ENCODE measurements at regions not wholly inside any gene's neighbourhood (a gene's known extent, or its start where the extent isn't known, plus 50 kb on each side); places are given as distances from the start of the nearest gene placed in this dataset.
A peak's percentile ranks its signal among the peaks of the same experiment; 100 is the strongest.

- no peaks in the 10 kb centered on the region for H3K79me1 ChIP-seq (ENCODE audit: low read depth, low read length)
- H3K4me1 ChIP-seq (ENCODE audit: control insufficient read depth in 2 of 2, insufficient read depth in 1 of 2, low read depth in 1 of 2, low read length in 2 of 2): peaks cover 0 to 1% of the 10 kb centered on the region in 2 donors
- H3K9me3 ChIP-seq (replicated peaks in 1 of 2; ENCODE audit: control insufficient read depth in 2 of 2, insufficient read depth in 1 of 2, low read depth in 1 of 2, low read length in 2 of 2): no peaks in the 10 kb centered on the region
- H3K4ac ChIP-seq (ENCODE audit: low read length): no peak overlapping the region
- no peak overlapping the region for H3K27ac ChIP-seq (replicated peaks; ENCODE audit: low read length)
- no peak for DNase-seq (ENCODE audit: low spot score)
- no peak overlapping the region for H3K4me3 ChIP-seq (ENCODE audit: low read length in 2 of 2)
- H3K27me3 ChIP-seq (ENCODE audit: control insufficient read depth in 3 of 3, insufficient read depth in 3 of 3, low read depth in 1 of 3, low read length in 3 of 3): no peaks in the 10 kb centered on the region
- H2BK5ac ChIP-seq (ENCODE audit: low read length): no peak overlapping the region
- no peak overlapping the region for H2BK12ac ChIP-seq (ENCODE audit: low read length)
- no peak overlapping the region for H2AK5ac ChIP-seq (ENCODE audit: low read depth, low read length)
- H3K23ac ChIP-seq (ENCODE audit: low read depth, low read length, poor library complexity): no peak overlapping the region
- no peaks in the 10 kb centered on the region for H3K36me3 ChIP-seq (replicated peaks in 1 of 2; ENCODE audit: control insufficient read depth in 2 of 2, insufficient read depth in 2 of 2, low read length in 2 of 2)
- no peak overlapping the region for H3K14ac ChIP-seq (ENCODE audit: low read length)
- no CpG with 5 or more reads among the region's 1 CpG for WGBS, 2 donors (ENCODE audit: extremely low coverage in 2 of 2, insufficient read length in 2 of 2, insufficient replicate concordance in 1 of 2)
- no peak overlapping the region for H3K18ac ChIP-seq (ENCODE audit: low read length)
- H2BK15ac ChIP-seq (ENCODE audit: low read length): no peak overlapping the region
- no peak overlapping the region for H4K91ac ChIP-seq (ENCODE audit: low read depth, low read length, poor library complexity)
- no peak overlapping the region for H3K4me2 ChIP-seq (ENCODE audit: insufficient read depth, low read length, poor library complexity, severe bottlenecking)
- H3K9ac ChIP-seq (ENCODE audit: low read depth, low read length, poor library complexity): no peak overlapping the region
- no peak overlapping the region for H2BK120ac ChIP-seq (ENCODE audit: low read depth, low read length)
- no peak overlapping the region for H2AFZ ChIP-seq (ENCODE audit: low read length)
- no peak overlapping the region for H4K8ac ChIP-seq (ENCODE audit: low read depth, low read length)
Observed at GRCh38 chr2:78648558-78648957, 376.9 kb upstream of the REG3G start.

DNA sequence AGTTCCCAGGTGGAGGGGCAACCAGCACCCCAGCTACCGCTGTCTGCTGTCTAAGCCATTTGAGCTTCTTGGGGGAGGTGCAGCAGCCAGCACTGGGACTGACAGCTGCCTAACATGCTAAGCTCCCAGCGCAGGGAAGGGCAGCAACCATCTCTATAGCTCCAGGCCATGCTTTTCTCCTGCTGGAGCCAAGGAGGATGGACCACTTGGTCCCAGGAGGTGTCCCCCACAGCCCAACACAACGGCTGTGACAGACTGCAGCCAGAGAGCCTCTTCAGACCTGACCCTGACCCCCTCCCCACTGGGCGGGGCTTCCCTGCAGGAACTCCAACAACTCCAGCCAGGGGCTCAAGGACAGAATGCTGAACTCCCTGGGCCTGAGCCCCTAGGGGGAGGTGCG, 370.6 kb upstream of the REG3G start:
- Histone ChIP-seq H3K14ac (ENCODE audit: low read length) (no peak overlapping the region), H2BK12ac (ENCODE audit: low read length) (no peak overlapping the region), H2BK5ac (ENCODE audit: low read length) (no peak overlapping the region), H3K4ac (ENCODE audit: low read length) (no peak overlapping the region), H3K18ac (ENCODE audit: low read length) (no peak overlapping the region), H4K8ac (ENCODE audit: low read depth, low read length) (peak overlapping the region; percentile 72), H2BK120ac (ENCODE audit: low read depth, low read length) (no peak overlapping the region), H2BK15ac (ENCODE audit: low read length) (no peak overlapping the region), H3K4me1 (ENCODE audit: control insufficient read depth in 2 of 2, insufficient read depth in 1 of 2, low read depth in 1 of 2, low read length in 2 of 2) (no peaks in the 10 kb centered on the region), H3K4me2 (ENCODE audit: insufficient read depth, low read length, poor library complexity, severe bottlenecking) (no peak overlapping the region), H3K9me3 (replicated peaks in 1 of 2; ENCODE audit: control insufficient read depth in 2 of 2, insufficient read depth in 1 of 2, low read depth in 1 of 2, low read length in 2 of 2) (no peaks in the 10 kb centered on the region), H2AK5ac (ENCODE audit: low read depth, low read length) (no peak overlapping the region), H3K27ac (replicated peaks; ENCODE audit: low read length) (no peak overlapping the region), H2AFZ (ENCODE audit: low read length) (no peak overlapping the region), H3K36me3 (replicated peaks in 1 of 2; ENCODE audit: control insufficient read depth in 2 of 2, insufficient read depth in 2 of 2, low read length in 2 of 2) (no peaks in the 10 kb centered on the region), H3K9ac (ENCODE audit: low read depth, low read length, poor library complexity) (peak overlapping the region; percentile 51), H3K4me3 (ENCODE audit: low read length in 2 of 2) (no peak overlapping the region), H3K27me3 (ENCODE audit: control insufficient read depth in 3 of 3, insufficient read depth in 3 of 3, low read depth in 1 of 3, low read length in 3 of 3) (no peaks in the 10 kb centered on the region), H3K79me1 (ENCODE audit: low read depth, low read length) (no peaks in the 10 kb centered on the region), H4K91ac (ENCODE audit: low read depth, low read length, poor library complexity) (no peak overlapping the region), H3K23ac (ENCODE audit: low read depth, low read length, poor library complexity) (no peak overlapping the region)
- WGBS, 2 donors (ENCODE audit: extremely low coverage in 2 of 2, insufficient read length in 2 of 2, insufficient replicate concordance in 1 of 2): no CpG with 5 or more reads among the region's 5 CpGs
- DNase-seq (ENCODE audit: low spot score): no peak

DNA sequence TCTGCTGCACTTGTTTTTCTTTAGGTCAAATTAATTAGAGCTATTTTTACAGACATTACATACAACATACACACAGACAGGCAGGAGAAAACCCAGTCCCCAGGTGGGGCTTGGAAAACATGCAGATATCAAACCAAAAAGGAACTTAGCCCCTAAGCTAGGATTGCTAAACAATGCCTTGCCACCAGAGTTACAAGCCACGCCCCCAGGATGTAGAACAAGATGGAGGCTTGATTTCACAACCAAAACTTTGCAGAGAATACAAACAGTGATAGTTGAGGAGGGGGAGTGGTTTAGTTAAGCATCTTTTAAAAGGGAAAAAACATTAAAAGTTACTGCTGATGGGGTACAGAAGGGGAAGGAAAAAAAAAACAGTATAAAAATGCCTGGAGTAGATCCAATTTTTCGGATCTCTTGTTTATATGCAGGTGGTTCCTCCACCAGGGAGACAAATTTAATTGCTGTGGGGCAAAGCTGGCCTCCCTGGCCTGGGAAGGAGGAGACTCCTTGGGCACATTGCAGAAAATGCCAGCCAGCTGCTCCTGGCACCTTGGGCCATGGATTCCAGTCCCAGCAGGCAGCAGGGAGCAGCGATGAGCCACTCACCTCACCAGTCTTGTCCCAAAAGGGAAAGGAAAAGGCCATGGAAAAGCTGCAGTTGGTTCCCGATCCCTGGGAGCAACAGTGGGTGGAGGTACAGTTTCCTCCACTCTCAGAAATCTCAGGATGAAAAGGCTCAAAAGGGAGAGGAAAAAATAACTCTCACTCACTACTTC, 348.4 kb upstream of the REG3G start:
- Histone ChIP-seq H2BK5ac (ENCODE audit: low read length) (no peak overlapping the region), H2BK120ac (ENCODE audit: low read depth, low read length) (no peak overlapping the region), H3K9ac (ENCODE audit: low read depth, low read length, poor library complexity) (no peak overlapping the region), H2AK5ac (ENCODE audit: low read depth, low read length) (no peak overlapping the region), H3K4me2 (ENCODE audit: insufficient read depth, low read length, poor library complexity, severe bottlenecking) (no peak overlapping the region), H3K18ac (ENCODE audit: low read length) (peak overlapping the region; percentile 46), H3K27me3 (ENCODE audit: control insufficient read depth in 3 of 3, insufficient read depth in 3 of 3, low read depth in 1 of 3, low read length in 3 of 3) (no peaks in the 10 kb centered on the region), H3K4ac (ENCODE audit: low read length) (peak overlapping the region; percentile 85), H4K91ac (ENCODE audit: low read depth, low read length, poor library complexity) (no peak overlapping the region), H3K9me3 (replicated peaks in 1 of 2; ENCODE audit: control insufficient read depth in 2 of 2, insufficient read depth in 1 of 2, low read depth in 1 of 2, low read length in 2 of 2) (no peaks in the 10 kb centered on the region), H3K27ac (replicated peaks; ENCODE audit: low read length) (no peak overlapping the region), H3K4me1 (ENCODE audit: control insufficient read depth in 2 of 2, insufficient read depth in 1 of 2, low read depth in 1 of 2, low read length in 2 of 2) (no peaks in the 10 kb centered on the region), H4K8ac (ENCODE audit: low read depth, low read length) (no peak overlapping the region), H3K36me3 (replicated peaks in 1 of 2; ENCODE audit: control insufficient read depth in 2 of 2, insufficient read depth in 2 of 2, low read length in 2 of 2) (no peaks in the 10 kb centered on the region), H3K4me3 (ENCODE audit: low read length in 2 of 2) (no peak overlapping the region), H2AFZ (ENCODE audit: low read length) (peak overlapping the region; percentile 49), H3K79me1 (ENCODE audit: low read depth, low read length) (no peaks in the 10 kb centered on the region), H2BK15ac (ENCODE audit: low read length) (no peak overlapping the region), H3K23ac (ENCODE audit: low read depth, low read length, poor library complexity) (no peak overlapping the region), H2BK12ac (ENCODE audit: low read length) (no peak overlapping the region), H3K14ac (ENCODE audit: low read length) (no peak overlapping the region)
- DNase-seq (ENCODE audit: low spot score): no peak
- whole genome bisulfite sequencing, 2 donors (ENCODE audit: extremely low coverage in 2 of 2, insufficient read length in 2 of 2, insufficient replicate concordance in 1 of 2): no CpG with 5 or more reads among the region's 4 CpGs

DNA sequence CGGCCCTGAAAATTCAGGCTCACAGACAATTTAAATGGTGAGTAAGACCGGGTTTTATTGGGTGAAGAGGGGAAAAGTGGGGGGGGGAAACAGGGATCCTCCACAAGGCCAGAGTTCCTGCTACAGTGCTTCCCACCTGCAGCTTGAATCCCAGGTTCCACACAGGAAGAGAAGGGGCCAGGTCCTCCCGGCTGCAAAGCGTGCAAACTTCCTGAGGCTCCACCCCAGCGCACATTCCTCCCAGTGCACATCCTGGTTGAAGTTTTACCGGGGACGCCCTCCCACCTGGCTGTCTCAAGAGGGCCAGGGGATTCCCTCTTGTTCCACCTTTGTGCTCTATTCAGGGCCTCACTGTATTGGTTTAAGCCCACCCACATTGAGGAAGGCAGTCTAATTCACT, 347.7 kb upstream of the REG3G start:
- WGBS, 2 donors (ENCODE audit: extremely low coverage in 2 of 2, insufficient read length in 2 of 2, insufficient replicate concordance in 1 of 2): no CpG with 5 or more reads among the region's 7 CpGs
- H2AK5ac ChIP-seq (ENCODE audit: low read depth, low read length): no peak overlapping the region
- H4K91ac ChIP-seq (ENCODE audit: low read depth, low read length, poor library complexity): no peak overlapping the region
- no peak overlapping the region for H3K4me3 ChIP-seq (ENCODE audit: low read length in 2 of 2)
- H3K14ac ChIP-seq (ENCODE audit: low read length): no peak overlapping the region
- no peak overlapping the region for H3K9ac ChIP-seq (ENCODE audit: low read depth, low read length, poor library complexity)
- no peak overlapping the region for H2BK15ac ChIP-seq (ENCODE audit: low read length)
- H3K36me3 ChIP-seq (replicated peaks in 1 of 2; ENCODE audit: control insufficient read depth in 2 of 2, insufficient read depth in 2 of 2, low read length in 2 of 2): no peaks in the 10 kb centered on the region
- DNase-seq (ENCODE audit: low spot score): no peak
- H3K9me3 ChIP-seq (replicated peaks in 1 of 2; ENCODE audit: control insufficient read depth in 2 of 2, insufficient read depth in 1 of 2, low read depth in 1 of 2, low read length in 2 of 2): no peaks in the 10 kb centered on the region
- H3K4me2 ChIP-seq (ENCODE audit: insufficient read depth, low read length, poor library complexity, severe bottlenecking): no peak overlapping the region
- no peak overlapping the region for H2BK12ac ChIP-seq (ENCODE audit: low read length)
- no peak overlapping the region for H2BK120ac ChIP-seq (ENCODE audit: low read depth, low read length)
- H4K8ac ChIP-seq (ENCODE audit: low read depth, low read length): no peak overlapping the region
- no peak overlapping the region for H3K4ac ChIP-seq (ENCODE audit: low read length)
- no peak overlapping the region for H3K27ac ChIP-seq (replicated peaks; ENCODE audit: low read length)
- H3K23ac ChIP-seq (ENCODE audit: low read depth, low read length, poor library complexity): no peak overlapping the region
- no peak overlapping the region for H2AFZ ChIP-seq (ENCODE audit: low read length)
- H3K18ac ChIP-seq (ENCODE audit: low read length): no peak overlapping the region
- no peaks in the 10 kb centered on the region for H3K27me3 ChIP-seq (ENCODE audit: control insufficient read depth in 3 of 3, insufficient read depth in 3 of 3, low read depth in 1 of 3, low read length in 3 of 3)
- H3K4me1 ChIP-seq (ENCODE audit: control insufficient read depth in 2 of 2, insufficient read depth in 1 of 2, low read depth in 1 of 2, low read length in 2 of 2): no peaks in the 10 kb centered on the region
- H3K79me1 ChIP-seq (ENCODE audit: low read depth, low read length): no peaks in the 10 kb centered on the region
- H2BK5ac ChIP-seq (ENCODE audit: low read length): no peak overlapping the region
